DMS153 (cell line): ENCODE measurements at regions not wholly inside any gene's neighbourhood (a gene's known extent, or its start where the extent isn't known, plus 50 kb on each side); places are given as distances from the start of the nearest gene placed in this dataset.

Source experiments
- DNase-seq: peaks from one replicate; lab custom pipeline; 2025; lab: John Stamatoyannopoulos, UW

DNA sequence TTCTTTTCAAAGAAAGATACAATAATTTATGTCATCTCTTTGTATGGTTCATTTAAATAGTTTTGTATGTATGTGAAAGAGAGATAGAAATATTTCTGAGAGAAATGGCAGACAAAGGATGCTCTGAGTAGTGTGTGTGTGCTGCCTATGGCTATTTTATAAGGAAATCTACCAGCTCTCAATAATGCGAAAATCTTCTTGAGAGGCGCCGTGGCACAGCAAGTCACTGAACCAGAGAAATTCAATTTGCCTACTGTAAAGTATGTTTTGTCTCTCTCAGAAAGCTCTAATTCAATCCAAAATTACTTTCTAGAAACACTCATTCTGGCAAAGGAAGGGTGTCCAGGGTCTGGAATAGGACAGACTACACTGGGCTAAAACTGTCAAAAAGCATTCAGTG, 1981.1 kb downstream of the EFNA5 start:
- DNase-seq: no peak

DNA sequence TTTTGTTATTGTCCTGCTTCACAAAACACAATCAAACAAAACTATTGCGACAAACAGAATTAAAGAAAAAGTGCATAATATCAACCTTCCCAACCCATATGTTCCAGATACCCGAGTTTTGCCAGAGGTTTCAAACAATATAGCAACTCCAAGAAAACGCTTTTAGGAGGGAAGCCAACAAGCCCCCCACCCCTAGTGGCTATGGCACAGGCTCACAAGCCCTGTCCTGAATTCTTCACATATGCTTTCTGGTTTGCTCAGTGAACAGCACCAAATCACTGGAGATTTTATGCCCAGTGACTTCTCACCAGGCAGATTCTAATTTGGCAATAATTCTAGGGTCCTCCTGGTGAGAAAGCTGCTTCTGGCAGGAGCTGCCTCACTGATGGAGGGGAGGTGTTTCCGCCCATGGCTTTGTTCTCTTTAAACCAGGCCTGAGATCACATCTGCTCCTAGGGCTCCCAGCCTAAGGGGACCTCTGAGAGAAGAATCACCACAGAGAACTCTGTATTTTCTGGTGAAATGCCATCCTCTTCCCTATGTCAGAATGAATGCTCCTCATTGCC, 1982.4 kb downstream of the EFNA5 start:
- DNase-seq: no peak

- DNase-seq: no peak
Measured at GRCh38 chr5:105687493-105687892, 1983.2 kb downstream of the EFNA5 start.

DNA sequence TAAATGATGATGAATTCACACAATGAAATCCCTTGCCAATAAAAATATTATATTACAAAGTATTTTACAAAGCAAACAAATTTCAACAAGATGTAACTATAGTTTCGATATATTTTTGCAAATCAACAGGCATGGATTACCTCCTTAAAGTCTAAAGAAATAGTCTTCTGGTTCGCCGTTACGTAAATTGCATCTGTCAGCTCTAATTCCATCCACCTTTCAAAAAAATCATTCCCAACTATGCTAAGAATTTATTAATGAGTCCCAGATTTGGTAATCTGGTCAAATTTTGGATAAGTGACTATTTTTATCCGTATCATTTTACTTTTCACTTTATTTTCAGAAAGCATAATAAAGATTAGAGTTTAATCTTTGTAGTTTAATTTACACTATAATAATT, 1984.9 kb downstream of the EFNA5 start:
- no peak for DNase-seq

GRCh38 chr5:105684799-105685198, 1985.9 kb downstream of the EFNA5 start:
- no peak for DNase-seq

- no peak for DNase-seq
Measured at GRCh38 chr5:105680858-105681475, 1989.8 kb downstream of the EFNA5 start.

GRCh38 chr5:105677291-105677690, 1993.4 kb downstream of the EFNA5 start:
- no peak for DNase-seq

DNA sequence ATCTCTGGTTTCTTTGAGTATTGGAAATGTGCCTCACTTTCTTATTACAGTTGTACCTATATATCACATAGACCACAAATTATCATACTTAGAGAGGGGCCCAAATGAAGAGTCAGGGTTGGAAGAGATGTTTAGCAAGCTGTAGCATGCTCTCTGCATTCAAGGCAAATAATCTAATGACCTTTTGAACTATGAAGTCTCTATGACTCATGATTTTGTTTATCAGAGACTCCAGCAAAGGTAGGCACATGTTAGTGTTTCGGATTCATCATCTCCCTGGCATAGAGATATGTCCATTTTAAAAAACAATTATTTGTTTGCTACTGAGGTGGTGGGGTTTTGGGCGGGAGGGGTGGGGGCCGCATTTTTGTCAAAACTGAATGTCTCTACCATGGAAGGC, 2000.1 kb downstream of the EFNA5 start:
- DNase-seq: no peak

GRCh38 chr5:105663671-105664070, 2007.1 kb downstream of the EFNA5 start:
- DNase-seq: no peak

DNA sequence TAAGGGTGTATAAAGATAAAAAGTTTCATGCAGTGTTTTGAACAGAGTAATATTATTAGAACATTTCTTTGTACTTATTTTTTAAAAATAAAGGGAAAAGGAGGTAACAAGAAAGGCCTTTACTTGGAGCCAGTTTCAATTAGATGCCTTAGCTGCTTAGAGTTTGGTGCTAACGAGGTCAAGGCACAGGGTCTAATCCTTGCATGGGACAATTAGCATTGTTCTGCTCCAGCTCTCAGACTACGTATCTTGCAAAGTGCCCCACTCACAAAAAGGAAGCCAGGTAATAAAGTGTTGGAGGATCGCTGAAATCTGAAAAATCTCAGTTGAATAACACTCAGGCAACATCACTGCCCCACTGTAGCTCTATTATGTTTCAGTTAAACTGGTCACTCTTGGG, 2011.3 kb downstream of the EFNA5 start:
- no peak for DNase-seq

DNA sequence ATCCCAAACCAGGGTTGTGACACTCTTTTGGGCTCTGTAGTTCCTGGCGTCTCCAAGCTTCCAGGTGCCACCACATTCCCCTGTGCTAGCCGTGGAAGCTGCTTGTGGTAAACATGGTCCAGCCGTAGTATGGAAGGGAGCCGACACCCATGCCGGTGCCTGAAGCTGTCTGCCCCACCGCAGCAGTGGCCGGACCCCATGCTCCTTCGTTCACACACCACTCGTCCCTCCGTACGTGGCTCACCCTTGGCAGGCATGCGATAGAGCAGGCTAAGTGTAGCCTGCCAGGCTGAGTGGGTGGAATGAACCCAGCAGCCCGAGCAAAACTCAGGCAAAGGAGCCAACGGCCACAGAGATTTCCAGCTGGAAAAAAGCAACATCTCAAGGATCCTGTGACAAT, 2030.4 kb downstream of the EFNA5 start:
- DNase-seq: no peak

GRCh38 chr5:105639511-105639910, 2031.2 kb downstream of the EFNA5 start:
- no peak for DNase-seq

- no peak for DNase-seq
Measured at GRCh38 chr5:105639068-105639467, 2031.7 kb downstream of the EFNA5 start.

- DNase-seq: no peak
Measured at GRCh38 chr5:105638437-105638836, 2032.3 kb downstream of the EFNA5 start.

- DNase-seq: no peak
Measured at GRCh38 chr5:105632043-105632442, 2038.7 kb downstream of the EFNA5 start.

DNA sequence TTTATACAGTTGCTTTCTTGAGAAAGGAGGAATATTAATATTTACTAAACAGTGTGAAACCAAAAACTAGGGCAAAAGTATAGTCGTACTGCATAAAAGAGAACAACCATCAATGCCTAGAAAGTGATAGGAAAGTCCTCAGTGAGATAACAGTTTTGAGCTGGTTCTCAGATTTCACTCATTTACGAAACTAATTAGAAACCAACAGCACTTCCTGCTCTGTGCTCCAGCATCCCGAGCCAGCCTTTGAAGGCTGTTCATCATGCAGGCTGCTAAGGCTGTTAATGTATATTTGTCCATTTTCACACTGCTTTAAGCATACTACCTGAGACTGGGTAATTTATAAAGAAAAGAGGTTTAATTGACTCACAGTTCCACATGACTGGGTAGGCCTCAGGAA, 2039.9 kb downstream of the EFNA5 start:
- no peak for DNase-seq

DNA sequence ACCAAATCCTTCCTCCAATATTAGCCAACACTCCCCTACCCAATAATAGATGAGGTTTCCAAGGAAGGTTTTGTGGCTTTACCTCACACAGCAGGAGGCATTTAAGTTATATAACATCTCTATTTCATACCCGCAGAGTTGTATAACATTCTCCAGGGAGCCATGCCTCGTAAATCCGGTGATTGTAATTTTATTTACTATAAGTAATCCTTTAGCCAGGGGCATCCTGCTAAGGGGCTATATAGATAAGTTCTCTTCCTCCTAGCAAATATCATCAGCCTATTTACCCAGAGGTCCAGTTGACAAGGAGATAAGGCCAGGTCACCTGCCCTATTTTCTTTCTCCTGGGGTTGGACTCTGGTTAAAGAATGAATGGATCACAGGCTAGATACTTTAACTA, 2051.0 kb downstream of the EFNA5 start:
- DNase-seq: no peak

GRCh38 chr5:105617436-105618215, 2053.1 kb downstream of the EFNA5 start:
- DNase-seq: no peak

- no peak for DNase-seq
Measured at GRCh38 chr5:105616599-105616998, 2054.0 kb upstream of the NUDT12 start.

- peak; percentile 30 for DNase-seq
Measured at GRCh38 chr5:105602406-105602805, 2039.8 kb upstream of the NUDT12 start.

- no peak for DNase-seq
Measured at GRCh38 chr5:105593011-105593760, 2030.6 kb upstream of the NUDT12 start.

- DNase-seq: no peak
Measured at GRCh38 chr5:105587963-105588662, 2025.5 kb upstream of the NUDT12 start.
